GM13976 (cell line): ENCODE measurements at regions not wholly inside any gene's neighbourhood (a gene's known extent, or its start where the extent isn't known, plus 50 kb on each side); places are given as distances from the start of the nearest gene placed in this dataset.
"Not testable (repeated sequence)": the region's sequence is repeated elsewhere in the genome, so short reads cannot be mapped to it uniquely, and the experiment has no call there.

Experiments used
- DNase-seq: peaks from one replicate; pipeline ENCODE4 v3.0.0; 2012; ENCODE audit warnings: low spot score
- CTCF ChIP-seq: IDR thresholded peaks from 2 replicates; pipeline ENCODE4 v1.5.1; 2012; ENCODE audit warnings: borderline replicate concordance, mild to moderate bottlenecking; ENCODE audit not compliant: insufficient read depth; ENCODE audit errors: extremely low read depth, missing control alignments, control extremely low read depth
- in situ Hi-C: fragments of 300-500 bp; cut with MboI; formaldehyde crosslinking; loops from one replicate; pipeline ENCODE4 v1.12.0; 2022; ENCODE audit warnings: low sequenced_read_pairs, mixed read lengths, inconsistent platforms; ENCODE audit not compliant: unreplicated experiment

- DNase-seq, result no peak
- in situ Hi-C loops, result no loop called here
- TF ChIP-seq CTCF, result no peak
These were observed 336.0 kb downstream of the RFPL4B start for GRCh38 chr6:112683106-112683505.

- DNase-seq, result no peak
- in situ Hi-C loops, result no loop called here
- no peak for TF ChIP-seq CTCF
These were observed 336.8 kb downstream of the RFPL4B start for GRCh38 chr6:112683926-112684325.

GRCh38 chr6:112685521-112686220 lies 338.5 kb downstream of the RFPL4B start:
- DNase-seq, in situ Hi-C loops: not testable (repeated sequence)

- in situ Hi-C loops, DNase-seq: not testable (repeated sequence)
These were observed 341.5 kb downstream of the RFPL4B start for GRCh38 chr6:112688487-112689165.

GRCh38 chr6:112689183-112689858 lies 342.2 kb downstream of the RFPL4B start:
- in situ Hi-C loops, DNase-seq: not testable (repeated sequence)

GRCh38 chr6:112690497-112691202 lies 343.5 kb downstream of the RFPL4B start:
- no peak for TF ChIP-seq CTCF
- in situ Hi-C loops, result no loop called here
- DNase-seq, result no peak

- no peak for DNase-seq
- in situ Hi-C loops, result no loop called here
- no peak for TF ChIP-seq CTCF
These were observed 344.2 kb downstream of the RFPL4B start for GRCh38 chr6:112691289-112691688.

GRCh38 chr6:112695001-112695400 lies 347.9 kb downstream of the RFPL4B start:
- in situ Hi-C loops, result no loop called here
- no peak for DNase-seq

More at GRCh38 chr6:112695001-112695400, 347.9 kb downstream of the RFPL4B start:
- TF ChIP-seq CTCF, result no peak
